Medulla oblongata (tissue), 1 donor: ENCODE measurements at regions not wholly inside any gene's neighbourhood (a gene's known extent, or its start where the extent isn't known, plus 50 kb on each side); places are given as distances from the start of the nearest gene placed in this dataset.
"Not testable (repeated sequence)": the region's sequence is repeated elsewhere in the genome, so short reads cannot be mapped to it uniquely, and the experiment has no call there.

Experiments used
- DNase-seq: peaks from one replicate; pipeline ENCODE4 v3.0.0-alpha.2; 2015; ENCODE audit errors: extremely low spot score

DNA sequence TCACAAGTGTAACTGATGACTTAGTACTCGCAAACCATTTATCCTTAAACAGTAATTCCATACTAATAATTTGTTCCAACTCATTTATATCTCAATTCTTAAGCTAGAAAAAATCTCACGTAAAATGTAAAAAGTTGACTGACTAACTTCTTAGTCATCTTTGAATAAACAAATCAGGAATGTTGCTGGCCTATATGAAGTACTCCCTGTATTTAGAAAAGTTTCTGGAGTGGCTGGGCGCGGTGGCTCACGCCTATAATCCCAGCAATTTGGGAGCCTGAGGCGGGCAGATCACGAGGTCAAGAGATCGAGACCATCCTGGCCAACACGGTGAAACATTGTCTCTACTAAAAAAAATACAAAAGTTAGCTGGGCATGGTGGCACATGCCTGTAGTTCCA is 220.6 kb upstream of the FAM240B start:
- DNase-seq, result not testable (repeated sequence)

DNA sequence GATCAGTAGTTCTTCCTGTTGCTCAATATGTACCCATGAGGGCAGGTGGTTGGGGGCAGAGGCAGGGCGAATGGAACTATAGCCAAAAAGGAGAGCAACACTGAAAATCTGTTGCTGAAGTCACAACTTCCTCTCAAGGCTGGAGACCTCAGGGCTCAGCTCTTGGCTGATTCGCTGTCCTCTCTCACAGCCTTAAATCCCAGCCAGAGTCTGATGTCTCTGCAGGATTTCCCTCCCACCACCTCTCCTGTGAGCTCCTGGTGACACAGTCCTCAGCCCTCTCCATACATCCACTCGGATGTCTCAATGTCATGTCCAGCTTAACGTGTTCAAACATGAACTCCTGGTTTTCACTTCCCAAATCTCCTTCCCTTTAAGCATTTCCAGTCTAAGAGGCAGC is 218.7 kb upstream of the FAM240B start:
- not testable (repeated sequence) for DNase-seq

DNA sequence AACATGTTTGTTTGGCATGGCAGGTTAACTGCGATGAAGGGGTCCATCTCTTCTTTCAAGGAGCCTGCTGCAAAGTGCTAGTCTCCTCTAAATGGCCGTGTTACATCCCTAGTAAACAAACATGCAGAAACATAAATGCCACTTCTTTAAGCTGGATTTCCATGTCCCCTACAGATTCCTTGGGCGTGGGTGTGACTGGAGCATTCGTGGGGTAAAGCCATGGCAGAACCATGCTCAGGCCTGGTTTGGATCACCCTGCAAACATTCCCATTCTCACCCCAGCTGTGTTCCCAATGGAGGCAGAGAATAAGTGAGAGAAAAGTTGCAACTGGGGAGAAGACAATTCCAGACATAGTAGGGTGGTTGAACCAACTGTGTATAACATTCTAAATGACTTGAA is 208.0 kb upstream of the FAM240B start:
- not testable (repeated sequence) for DNase-seq

DNA sequence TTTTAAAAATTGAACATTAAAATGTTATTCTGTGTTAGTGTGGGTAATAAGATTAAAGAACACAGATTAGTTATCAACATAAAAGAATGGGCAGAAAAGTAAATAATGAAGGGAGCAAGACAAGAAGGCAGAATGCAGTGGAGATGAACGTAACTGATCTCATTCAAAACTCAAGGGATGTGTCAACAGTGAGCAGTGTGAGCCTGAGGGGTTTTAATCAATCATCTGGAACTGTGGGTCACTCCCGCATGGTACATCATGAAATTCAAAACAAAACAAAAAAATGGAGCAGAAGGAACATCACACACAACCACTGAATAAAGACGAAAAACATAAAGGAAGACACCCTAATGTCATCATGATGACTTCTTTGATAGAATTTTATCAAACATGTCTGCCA is 206.6 kb upstream of the FAM240B start:
- DNase-seq, result not testable (repeated sequence)

DNA sequence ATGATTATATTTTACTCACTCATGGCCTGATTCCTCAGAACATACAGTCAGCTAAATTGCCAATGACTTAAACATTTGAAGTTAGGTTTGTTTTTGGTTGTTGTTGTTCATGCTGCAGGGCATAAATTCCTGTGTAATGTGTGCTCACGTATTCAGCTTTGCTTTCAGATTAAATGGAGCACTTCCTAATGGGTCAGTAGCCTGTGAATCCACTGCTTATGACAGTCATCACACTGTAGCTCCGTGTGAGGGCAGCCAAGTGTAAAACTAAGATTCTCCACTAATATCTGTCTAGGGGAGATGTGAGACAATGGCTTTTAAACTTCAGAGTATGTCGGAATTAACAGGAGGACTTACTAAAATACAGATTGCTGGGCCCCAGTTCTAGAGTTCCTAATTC is 201.3 kb upstream of the FAM240B start:
- not testable (repeated sequence) for DNase-seq

DNA sequence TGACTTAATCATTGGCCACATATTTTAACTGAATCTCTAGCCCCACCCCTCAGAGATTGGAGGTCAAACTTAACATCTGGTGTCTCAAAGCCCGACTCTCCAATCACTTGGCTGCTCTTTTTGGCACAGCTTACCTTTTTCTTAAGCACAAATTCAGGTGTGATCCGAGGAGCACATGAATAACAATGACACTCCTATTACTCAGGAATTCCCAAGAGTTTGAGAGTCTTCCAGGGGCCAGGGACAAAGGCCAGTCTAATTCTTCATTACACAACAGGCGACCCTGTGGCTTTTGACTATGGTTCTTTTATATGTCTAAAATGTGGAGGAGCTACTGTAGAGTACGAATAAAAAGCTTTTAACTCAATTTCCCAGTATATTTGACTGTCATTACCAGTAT is 190.7 kb upstream of the FAM240B start:
- DNase-seq, result not testable (repeated sequence)

DNA sequence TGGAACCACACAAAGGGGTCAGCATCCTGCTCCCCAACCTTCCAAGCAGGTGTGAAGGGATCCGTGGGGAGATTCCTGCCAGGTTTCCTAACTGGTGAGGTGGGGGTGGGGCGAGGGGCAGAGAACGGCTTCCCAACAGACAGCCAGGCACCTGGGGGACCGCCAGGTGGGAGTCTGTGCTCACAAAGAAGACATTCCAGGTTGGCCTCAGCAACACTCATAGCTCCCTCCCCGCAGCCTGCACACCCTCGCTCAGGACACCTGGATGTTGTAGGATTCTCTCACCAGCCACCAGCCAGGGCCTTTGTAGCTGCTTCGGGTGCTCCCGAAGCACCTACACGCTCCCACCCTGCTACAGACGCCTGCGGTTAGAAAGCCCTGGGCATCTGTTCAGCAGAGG is 184.8 kb upstream of the FAM240B start:
- not testable (repeated sequence) for DNase-seq

DNA sequence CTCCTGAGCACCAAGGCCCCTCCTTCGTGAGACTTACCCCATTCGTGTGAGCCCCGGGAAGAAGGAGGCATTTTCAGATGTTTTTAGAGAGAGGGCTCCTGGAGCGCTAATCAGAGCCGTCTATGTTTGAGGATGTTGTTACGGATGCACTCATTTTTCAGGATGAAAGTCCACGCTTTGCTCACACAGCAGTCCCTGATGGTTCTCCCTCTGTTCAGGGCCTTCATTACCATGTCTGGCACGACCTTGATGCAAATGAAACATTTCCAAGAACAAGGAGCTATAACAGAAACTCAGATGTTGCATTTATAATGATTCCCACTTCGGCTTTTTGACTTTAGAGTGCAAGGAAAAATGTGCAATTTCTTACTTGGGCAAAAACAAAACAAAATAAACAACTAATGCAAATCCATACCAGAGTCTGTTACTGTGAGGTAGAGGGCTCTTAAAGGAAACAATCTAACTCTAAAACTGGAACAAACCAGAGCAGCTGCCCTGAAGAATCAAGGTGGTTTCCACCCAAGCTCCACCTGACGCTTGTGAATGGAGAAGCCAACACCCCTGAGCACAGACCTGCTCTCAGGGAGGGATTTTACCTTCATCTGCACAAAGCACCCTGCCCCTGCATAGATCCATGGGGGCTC is 181.7 kb upstream of the FAM240B start:
- not testable (repeated sequence) for DNase-seq

DNA sequence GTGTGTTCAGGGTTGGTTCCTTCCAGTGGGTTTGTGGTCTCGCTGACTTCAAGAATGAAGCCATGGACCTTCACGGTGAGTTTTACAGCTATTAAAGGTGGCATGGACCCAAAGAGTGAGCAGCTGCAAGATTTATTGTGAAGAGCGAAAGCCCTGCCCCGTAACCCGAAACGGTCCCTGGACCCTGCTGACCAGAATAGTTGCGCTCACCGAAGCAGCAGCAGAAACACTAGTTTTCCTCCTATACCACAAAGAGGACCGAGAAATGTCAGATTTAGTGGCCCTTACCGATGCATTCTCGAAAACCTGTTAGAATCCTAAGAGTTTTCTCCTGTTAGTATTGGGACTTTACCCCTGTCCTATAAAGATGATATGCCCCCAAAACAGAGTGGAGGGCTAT is 176.5 kb upstream of the FAM240B start:
- not testable (repeated sequence) for DNase-seq

DNA sequence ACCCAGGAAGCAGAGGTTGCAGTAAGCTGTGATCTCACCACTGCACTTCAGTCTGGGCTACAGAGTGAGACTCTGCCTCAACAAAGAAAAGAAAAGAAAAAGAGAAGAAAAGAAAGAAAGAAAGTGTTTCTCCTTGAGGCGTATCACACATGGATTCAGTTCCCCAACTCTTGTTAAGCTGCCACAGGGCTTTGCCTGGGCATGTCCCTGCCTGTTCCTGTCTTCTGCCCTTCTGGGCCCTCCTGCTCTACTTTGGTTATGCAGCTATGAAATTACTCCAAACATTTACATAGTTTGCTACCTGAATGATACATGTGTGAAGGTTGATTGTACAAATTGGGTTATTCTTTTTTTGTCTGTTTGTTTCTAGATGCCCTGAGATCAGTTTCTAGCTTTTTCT is 175.3 kb upstream of the FAM240B start:
- DNase-seq, result not testable (repeated sequence)

DNA sequence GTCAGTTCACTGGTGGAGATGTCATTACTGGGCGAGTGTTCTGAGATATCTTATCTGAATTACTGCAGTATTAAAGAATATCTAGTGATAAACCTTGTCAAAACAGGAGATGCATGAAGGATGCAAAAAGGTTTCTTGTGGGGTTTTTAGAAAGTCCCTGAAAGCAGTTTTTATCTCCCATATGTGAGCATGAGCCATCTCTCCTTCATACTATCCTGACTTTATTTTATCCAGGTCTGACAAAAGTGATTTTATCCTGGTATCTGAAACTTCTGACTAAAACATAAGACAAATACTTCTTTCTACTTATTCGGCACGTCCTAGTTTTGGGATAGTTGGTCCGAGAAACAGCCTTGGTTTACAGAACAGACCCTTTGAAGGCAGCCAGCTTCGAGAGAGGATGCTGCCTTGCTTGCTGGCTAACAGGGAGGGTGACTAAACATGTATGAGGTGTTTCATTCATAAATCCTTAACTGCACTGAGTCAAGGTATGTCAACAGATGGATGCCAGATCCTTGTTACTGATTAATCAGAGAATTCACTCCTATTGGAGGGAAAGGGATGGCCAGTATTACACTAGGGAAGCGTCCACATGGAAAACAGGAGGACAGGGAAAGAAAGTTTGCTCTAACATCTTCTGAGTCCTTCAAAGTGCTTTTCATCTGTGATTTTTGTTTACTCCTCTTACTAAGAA is 172.8 kb upstream of the FAM240B start:
- not testable (repeated sequence) for DNase-seq

DNA sequence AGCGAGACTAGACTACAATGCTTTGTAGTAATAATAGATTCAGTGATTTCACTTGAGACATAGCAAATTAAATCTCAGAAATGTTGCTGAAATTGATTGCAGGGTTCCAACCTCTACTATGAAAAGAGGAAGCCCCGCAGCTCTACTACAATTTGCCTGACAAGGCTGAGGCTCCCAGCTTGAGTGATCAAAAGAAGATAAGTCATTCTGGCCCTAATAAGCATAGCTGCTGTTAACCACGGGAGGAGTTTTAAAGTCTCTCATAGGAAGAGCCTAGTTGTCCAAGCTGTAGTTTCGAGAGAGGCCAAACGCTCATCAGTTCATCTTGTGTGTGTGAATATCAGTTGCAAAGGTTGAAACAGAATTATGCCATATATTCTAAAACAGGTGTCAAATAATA is 166.1 kb upstream of the FAM240B start:
- not testable (repeated sequence) for DNase-seq

DNA sequence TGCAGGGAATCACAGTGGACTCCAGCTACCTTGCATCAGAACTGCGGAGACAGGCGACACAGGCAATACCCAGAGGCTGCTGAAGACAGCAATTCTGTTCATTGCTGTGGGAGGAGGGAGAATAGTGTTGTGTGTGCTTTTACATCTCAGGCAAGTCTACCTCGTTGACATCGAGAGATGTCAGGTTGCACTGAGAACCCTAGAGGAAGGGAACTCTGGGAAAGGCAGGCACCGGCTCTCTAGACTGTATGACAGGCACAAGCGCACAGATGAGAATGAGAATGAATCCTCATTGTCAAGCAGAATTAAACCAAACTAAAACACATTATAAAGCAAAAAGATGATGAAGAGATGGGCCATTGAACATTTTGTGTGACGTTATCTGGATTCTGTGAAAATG is 155.7 kb upstream of the FAM240B start:
- DNase-seq, result peak; percentile 1

DNA sequence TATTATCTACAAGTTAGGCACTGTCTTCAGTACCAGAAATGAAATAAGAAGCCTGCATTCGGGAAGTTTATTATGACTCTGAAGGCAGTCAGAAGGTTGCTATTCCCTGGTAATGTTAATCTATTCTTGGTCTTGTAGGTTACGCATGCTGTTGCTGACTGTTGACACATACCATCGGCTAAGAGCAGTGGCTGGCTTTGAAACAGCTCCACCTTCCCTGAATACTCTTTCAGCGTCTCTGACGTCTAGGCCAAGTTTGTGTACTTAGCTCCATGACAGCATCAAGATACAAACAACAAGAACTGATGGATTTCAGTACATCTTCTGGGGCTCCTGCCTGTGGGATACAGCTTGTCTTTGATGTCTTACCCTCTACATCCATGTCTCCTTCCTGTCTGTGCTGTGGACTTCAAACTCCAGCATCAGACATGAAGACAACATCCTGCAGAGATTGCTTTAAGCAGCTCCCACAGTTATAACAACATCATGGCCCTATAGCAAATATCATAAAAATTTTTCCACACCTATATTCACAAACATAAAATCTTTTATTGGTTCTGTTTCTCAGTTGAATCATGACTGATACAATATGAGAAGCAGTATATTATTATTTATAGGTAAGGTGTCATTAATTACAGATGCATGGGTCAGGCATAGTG is 151.5 kb upstream of the FAM240B start:
- DNase-seq, result not testable (repeated sequence)

DNA sequence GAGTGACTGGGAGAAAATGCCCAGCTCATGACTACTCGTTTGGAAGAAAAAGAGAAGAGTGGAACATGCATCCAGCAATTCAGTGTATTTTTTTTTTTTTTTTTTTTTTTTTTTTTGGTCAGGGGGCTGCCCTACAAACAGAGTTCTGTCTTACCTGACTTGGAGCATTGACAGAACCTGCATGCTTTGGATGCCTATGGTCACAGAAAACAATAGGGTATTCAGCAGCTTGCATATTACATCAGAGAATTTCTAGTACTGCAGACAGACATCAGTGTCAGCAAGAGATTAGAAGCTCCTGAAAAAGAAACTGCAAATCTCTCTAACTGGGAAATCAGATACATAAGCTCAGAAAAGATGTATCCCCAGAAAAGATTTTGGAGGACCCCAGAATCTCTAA is 139.9 kb upstream of the FAM240B start:
- DNase-seq, result not testable (repeated sequence)

DNA sequence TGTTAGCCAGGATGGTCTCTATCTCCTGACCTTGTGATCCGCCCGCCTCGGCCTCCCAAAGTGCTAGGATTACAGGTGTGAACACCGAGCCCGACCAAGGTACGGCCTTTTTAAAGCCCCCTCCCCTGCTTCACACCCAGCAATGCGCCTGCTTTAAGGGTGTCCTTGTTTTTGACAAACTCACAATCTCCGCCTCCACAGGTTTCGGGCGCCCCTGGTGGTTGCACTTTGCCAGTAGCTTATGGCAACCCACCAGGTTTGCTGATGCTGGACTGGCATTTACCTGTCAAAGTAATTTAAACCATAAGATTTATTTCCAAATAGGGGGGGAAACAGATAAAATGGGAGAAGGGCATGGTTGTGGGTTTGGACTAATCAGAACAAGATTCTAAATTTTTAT is 129.0 kb upstream of the FAM240B start:
- DNase-seq, result not testable (repeated sequence)

DNA sequence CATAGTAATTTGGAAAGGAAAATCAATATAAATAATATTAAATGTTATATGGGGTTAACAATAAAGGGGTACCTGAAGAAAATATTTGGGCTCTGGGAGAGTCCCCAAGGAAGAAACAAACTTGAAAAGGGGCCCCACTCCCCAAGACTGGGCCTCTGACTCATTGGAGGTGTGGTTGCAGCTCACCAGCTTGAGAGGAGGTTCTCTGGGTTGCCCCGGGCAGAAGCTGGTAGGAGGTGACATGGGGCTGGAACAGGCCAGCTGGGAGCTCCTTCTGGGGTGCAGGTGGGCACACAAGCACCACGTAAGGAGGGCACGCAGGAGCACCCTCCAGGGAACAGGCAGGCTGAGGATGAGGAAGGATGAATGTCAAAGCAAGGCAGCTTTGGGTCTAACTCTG is 120.3 kb upstream of the FAM240B start:
- DNase-seq, result not testable (repeated sequence)

DNA sequence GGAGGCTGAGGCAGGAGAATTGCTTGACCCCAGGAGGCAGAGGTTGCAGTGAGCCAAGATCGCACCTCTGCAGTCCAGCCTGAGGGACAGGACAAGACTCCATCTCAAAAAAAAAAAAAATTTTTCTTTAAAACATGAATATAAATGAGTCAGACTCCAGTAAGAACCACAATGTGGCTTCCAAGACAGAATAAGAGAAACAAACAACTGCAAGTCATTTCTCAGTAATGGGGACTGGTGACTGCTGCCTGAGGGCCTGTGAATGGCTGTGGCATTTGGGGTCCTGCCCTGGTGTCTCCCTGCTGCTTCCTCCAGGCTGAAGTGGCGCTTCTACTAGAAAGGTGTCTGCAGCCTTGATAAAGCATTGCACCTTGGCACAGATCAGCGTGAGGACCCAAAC is 113.8 kb upstream of the FAM240B start:
- DNase-seq, result not testable (repeated sequence)

DNA sequence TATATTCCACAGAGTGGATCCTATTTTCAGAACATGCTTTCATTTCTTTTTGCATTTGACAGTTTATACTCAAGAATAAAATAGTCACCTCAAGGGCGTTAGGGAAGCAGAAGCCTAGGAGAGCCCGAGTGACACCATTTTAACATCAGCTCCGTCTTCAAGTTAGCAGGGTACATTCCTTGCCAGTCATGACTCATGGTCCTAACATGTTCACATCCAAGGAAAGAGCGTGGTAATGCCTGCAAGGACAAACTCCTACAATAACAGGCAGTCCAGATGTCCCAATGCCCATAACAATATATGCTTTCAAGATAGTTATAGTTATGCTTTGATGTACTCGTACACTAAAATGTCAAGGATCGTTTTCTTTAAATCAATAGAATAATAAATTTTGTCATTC is 93.9 kb upstream of the FAM240B start:
- DNase-seq, result not testable (repeated sequence)

DNA sequence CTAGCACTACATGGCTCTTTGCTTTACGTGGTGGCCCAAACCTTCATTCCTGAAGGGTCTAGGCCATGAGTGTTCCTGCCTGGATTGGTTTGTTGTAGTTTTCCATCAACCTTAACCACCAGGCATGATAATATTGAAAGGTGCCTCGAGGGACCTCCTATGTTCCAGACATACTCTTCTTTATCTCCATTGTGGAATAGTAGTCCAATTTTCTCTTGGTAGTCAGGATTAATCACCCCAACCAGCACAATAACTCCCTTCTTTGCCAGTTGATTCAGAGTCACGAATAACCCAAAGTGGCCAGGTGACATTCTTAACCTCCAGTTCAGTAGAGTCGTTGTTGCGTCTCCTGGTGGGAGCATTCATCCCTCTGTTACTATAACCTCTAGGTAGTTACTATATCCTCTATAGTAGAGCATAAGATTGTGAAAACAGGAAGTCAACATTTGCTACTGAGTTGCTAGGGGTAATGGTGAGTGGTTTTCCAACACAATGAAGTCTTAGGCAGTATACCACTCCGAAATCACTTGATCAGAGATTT is 88.1 kb upstream of the FAM240B start:
- not testable (repeated sequence) for DNase-seq

DNA sequence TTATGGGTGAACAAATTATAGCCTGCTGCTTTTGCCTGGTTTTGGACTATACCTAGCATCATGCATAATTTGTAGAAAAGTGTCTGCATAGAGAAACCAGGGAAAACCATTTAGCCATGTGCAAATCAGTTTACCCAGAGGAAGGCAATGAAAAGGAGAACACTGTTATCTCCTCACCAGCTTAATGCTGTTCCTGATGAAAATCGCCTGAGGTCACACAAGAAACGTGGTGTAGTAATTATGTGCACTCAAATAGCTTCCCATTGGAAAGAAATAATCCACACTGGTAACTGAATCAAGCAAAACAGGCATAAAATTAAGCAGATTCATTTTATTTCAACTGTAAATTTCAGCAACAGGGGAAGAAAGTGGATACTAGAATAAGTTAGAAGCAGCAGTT is 51.7 kb upstream of the FAM240B start:
- no peak for DNase-seq
